ENCODE measurements at regions not wholly inside any gene's neighbourhood (a gene's known extent, or its start where the extent isn't known, plus 50 kb on each side); places are given as distances from the start of the nearest gene placed in this dataset.

DNA sequence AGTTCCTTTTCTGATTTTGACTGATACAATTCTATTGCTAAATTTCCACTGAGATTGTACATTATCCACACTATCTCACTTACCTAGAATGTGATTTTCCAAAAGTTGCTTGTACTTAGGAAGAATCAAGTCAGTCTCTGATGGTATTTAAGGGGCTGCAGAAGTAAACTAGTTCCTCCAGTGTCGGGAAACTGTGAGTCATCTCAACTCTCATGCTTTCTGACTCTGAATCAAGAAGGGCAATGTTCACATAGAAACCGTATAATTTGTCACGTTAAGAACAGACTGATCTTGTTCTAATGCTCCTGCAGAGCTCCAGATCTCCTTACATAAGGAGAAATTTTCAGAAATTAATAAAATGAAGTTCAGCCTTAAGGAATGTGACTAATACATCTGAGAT lies 369.3 kb downstream of the KLF5 start:
- in situ Hi-C loops (cut with HindIII; ENCODE audit: low sequenced_read_pairs) = no loop called here

DNA sequence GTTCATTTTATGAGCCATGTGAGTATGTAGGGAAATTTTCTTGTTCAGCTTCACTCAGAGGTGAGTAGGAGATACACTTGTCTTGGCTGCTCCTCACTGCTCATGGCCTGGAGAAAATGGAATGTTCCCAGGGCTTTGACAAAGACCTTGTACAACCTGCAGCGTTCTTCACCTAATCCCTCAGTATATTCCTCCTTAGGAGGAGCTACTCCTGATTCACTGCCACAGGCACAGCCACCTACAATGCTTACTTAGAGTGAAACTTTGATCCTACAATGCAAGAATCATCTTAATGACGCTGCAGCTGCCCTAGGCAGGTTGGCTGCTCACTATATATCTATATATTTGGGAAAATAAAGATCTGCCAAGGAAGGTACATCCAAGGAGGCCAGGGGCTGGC lies 364.2 kb downstream of the KLF5 start:
- in situ Hi-C loops (cut with HindIII; ENCODE audit: low sequenced_read_pairs) = no loop called here

DNA sequence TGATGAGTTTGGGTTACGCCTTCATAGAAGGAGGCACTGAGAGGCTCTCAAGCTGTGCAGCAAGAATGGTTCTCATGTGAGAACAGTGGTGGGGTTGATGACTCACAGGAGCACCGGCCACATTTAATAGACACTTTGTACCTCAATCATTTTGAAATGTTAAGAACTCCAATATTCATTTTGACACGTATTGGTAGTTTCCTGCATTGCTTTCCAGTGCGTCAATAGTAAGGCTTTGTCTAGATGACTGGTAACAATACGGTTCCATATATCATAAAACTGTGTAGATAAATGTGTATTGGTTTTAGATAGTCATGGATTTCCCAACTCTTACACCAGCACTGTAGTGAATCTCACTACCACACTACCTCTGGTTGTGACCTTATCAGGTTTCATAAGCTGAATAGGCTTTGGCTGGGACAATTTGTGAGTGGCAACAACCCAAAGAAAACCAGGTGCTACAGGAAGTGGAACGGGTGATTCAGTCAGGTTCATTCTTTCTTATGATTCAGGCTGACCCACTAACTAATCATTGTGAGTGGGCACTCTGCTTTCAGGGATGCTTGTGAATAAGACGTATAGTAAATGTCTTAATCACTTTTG lies 362.6 kb downstream of the KLF5 start:
- in situ Hi-C loops (cut with HindIII; ENCODE audit: low sequenced_read_pairs) = no loop called here

DNA sequence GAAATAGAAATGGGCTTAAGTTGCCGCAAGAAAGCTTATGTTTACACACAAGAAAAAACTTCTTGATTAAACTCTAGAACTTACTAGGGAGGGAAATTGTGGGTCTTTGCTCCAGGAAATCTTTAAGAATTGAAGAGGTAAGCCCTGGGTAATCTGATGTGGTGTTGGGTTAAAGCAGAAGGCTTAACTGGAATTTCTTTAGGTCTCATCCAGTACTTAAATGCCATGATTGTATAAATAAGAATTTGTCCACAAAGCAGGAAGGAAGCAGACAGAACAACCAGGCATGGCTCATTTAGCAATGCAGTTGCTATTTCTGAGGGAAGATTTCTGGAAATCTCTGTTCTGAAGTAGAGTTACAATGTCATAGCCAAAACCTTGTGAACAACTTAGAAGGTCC lies 360.4 kb downstream of the KLF5 start:
- in situ Hi-C loops (cut with HindIII; ENCODE audit: low sequenced_read_pairs) = no loop called here

DNA sequence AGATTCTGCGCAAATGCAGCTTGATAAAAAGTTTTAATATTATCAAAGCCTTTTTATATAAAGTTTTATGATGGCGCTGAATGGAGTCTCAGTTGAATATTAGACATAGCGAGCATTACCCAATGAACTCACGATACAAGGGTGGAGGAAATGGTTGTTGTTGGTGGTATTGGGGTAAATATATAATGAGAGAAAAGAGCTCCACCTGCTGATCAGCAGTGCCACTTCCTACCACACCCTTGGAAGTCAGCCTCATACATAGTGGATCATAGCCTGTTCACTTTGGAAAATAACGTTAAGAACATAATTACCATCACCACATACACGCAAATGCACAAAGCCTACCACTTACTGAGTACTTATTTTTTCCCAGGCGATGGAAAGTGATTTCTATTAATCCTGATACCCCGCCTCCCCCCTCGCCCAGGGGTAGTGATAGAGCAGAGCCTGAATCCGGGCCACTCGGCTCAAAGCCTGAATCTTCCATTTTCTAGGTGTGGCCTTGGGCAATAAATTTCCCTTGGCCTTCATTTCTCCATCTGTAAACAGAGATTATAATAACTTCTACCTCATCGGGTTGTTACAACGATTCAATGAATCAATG lies 358.3 kb downstream of the KLF5 start:
- in situ Hi-C loops (cut with HindIII; ENCODE audit: low sequenced_read_pairs) = no loop called here

DNA sequence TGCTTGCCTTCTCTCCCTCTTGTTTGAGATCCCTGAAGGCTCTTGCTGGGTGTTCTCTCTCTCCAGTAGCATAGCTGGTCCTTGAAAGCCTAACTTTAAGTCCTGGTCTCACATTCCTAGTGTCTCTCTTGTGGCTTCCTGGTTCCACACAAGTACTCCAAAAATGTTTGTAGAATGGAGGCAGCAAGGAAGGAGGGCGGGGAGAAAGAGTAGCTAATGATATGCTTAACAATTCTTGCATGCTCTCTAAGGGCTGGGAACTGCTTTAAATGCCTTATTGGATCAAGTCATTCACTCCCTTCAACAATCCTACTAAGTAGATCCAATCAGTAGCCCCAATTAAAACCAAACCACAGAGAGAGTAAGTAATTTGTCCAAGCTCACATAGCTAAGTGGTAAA lies 357.3 kb downstream of the KLF5 start:
- in situ Hi-C loops (cut with HindIII; ENCODE audit: low sequenced_read_pairs) = no loop called here

DNA sequence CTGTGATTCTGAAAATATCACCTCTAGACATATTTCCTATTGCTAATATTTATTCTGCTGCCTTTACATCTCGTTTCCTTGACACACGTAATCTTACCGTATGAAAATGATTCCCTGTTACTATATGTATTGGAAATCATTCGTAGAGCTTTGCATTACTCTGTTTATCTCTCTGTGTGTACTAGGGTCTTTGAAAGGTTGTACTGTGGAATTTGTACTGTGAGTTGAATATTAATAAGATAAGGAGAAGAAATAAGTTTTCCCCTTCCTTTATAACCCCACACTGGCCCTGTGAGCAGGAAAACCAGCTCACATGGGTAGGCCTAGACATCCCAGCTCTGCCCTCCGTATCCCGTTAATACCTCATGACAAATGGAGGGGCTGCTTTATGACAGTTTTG lies 354.9 kb downstream of the KLF5 start:
- in situ Hi-C loops (cut with HindIII; ENCODE audit: low sequenced_read_pairs) = no loop called here

DNA sequence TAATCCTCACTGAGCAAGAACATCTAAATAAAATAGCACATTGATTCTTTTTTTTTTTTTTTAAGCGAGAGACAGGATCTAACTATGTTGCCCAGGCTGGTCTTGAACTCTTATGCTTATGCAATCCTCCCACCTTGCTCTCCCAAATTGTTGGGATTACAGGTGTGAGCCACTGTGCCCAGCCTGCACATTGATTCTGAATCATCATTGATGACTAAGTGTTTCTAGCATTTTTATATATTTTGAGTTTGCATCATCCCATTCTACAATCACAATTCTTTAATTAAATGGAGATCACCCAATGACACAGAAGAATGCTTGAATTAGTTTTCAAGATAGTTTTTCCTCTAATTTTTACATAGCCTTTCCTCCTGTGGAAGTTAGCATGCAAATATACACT lies 354.1 kb downstream of the KLF5 start:
- in situ Hi-C loops (cut with HindIII; ENCODE audit: low sequenced_read_pairs) = no loop called here

DNA sequence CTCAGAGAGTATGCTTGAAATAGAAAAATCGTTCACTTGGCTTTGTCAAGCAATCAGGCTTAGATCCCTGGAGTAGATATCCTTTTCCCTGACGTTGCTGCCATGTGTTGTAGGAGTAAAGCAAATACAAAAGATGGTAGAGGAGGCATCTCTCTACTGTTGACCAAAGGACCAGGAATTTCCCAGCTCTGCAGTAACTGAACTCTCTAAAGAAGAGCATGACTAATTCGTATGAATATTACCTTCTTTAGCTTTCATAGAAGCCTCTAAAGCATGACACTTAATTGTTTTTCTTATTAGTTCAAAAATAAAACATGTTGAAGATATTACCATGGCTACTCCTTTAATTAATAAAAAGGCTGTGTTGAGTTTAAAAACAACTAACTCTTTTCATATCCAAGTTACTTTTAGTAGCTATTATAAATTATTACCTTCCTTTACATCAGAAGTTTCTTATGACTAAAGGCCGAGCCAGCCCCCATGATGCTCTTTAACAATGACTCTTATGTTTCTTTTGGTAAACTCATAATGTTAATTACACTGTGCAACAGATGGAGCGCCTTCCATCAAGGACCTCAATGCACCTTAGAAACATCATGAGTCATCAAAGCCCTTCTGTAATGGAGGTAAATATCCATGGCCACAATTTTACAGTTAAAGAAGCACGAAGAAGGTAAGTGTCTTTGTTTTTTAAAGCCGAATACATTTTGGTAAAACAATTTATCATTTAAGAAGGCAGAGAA lies 352.4 kb downstream of the KLF5 start:
- in situ Hi-C loops (cut with HindIII; ENCODE audit: low sequenced_read_pairs) = no loop called here

DNA sequence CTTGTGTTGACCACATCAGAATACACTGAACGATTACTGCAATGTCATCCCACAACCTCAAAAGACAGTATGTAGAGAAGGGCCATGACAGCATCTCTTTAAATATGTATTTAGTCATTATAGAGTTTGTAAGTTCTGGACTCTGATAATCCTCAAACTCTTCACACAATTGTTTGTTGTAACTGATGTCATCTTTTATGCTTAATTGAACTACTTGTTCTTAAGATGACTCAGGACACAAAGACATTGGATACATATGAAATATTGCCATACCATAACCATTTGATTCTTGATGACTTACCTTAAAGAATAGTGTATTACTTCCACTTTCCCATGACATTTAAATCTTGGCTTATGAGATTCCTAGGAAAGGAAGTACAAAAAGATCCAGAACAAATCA lies 347.6 kb downstream of the KLF5 start:
- in situ Hi-C loops (cut with HindIII; ENCODE audit: low sequenced_read_pairs) = no loop called here

DNA sequence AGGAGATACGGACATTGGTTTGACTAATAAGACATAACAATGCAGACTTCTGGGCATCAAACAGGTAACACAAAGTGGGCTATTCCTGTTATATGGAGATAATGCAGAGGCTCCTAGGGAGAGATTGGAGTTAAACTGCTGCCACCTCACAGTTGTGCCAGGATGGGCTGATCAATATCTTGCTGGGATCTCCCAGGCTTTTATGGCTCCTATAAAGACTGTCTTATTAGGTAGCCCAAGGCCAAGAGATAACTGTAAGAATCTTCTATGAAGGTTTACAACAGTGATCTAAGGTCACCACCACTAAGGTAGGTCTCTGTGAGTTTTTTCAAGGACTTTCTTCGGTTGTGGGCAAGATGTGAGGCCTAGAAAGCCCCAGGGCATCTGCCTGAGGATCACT lies 345.8 kb downstream of the KLF5 start:
- in situ Hi-C loops (cut with HindIII; ENCODE audit: low sequenced_read_pairs) = no loop called here

DNA sequence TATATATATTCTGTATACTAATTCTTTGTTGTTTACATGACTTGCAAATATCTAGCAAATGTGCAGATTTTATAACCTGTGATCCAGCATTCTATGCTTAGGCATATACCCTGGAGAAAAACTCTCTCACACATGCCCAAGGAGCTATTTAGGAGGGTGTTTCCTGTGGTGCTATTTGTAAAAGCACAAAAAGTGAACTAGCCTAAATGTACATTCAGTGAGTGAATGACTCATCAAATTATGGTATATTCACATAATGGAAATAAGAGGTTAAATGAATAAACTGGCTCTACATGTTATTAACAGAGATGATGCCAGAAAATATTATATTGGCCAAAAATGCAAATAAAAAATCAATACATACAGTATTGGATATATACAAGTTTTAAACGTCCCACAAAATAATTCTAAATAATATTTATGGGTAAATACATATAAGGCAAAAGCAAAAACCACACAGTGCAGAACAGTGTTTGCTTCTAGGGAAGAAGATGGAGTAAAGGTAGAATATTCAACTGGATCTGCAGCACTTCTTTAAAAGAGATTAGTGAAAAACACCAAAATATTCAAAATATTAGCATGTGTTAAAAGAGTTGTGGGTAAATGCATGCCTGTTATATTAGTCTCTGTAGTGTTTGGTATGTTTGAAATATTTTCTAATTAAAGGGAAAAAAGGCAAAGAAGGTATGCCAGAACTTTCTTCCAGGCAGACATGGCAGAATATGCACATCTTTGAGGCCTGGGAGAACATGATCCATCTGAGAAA lies 344.7 kb downstream of the KLF5 start:
- in situ Hi-C loops (cut with HindIII; ENCODE audit: low sequenced_read_pairs) = no loop called here

DNA sequence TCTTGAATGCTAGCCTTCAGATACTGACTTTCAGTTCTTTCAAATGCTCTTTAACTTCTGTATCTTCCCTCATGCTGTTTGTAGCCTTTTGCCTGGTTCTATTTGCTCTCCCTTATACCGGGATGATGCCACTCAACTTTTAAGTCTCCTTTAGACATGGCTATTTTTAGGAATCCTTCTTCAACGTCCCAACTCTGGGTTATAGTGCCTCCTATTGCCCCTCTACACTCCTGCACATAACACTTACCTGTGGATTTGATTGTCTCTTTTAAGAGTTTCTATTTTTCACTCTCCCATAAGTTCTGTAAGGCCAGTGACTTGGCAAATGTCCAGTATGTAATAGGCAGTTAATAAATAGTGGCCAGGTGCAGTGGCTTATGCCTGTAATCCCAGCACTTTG lies 343.0 kb downstream of the KLF5 start:
- in situ Hi-C loops (cut with HindIII; ENCODE audit: low sequenced_read_pairs) = no loop called here

DNA sequence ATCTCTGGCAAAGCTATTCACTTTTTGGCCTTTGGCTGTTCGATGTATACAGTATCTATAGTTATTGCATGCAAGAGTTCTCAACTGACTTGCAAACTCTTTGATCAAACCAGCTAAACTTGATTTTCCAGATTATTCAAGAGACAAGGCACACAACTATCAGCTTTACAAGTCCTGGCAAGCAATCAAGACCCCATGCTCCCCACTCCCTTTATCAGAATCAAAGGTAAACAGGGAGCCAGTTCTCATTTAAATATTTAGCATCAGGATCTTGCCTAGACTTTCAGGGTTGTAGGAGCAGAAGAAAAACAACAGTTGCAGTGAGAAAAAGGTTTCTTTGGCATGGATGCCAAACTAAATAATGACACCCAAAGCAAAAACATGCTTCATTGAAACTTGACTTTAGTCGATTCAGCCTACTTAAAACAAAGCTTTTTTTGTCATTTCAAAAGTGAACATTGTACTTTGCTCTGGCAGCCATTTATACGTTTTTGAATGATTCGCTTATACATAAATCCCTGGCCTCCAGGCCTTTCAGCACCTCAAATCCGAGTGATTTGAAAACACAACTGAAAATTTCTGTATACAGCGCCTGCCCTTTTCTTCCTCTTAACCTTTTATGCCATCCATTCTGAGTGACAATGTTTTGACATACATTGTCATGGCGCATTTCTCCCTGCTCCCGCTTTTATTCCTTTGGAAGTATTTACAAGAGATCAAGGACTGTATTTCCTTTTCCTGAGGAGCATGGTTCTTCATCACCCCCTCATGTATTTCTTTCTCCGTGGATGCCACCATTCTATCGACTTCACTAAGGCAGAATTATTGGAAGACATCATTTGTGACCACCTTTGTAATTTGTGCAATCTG lies 340.8 kb downstream of the KLF5 start:
- in situ Hi-C loops (cut with HindIII; ENCODE audit: low sequenced_read_pairs) = no loop called here

DNA sequence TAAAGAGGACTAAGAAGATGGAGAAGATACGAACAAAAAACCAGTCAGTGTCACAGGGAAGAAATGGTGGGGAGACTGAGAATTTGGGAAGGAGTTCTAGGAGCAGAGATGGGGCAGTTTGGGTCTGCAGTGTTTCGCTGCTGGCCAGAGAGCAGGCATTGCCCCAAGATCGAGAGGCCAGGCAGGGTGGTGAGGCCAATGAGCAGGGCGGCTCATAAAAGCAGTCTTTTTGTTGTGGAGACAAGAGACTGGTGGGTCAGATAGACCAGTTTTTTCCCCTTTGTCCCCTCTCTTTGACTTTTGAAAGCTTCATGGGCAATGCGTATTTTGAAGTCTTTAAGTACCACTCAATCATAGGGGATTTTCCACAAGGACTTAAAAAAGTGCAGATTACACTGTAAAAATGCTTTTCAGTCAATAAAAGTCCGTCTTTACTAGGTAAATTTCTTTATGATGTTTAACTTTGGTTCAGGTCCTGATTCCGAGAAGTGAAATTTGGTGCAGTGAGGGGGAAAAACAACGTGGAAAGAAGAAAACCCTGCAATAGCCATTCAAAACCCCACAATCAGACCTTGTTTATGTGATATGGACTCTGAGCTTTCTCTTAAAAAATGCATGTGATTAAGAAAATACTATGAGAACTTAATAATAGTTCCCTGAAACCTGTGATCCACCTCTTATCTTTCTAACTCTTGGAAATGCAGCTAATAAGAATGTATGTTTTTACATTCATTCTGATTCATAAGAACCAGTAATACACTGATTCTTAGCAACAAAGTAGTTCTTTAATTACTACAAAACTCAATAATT lies 338.9 kb downstream of the KLF5 start:
- in situ Hi-C loops (cut with HindIII; ENCODE audit: low sequenced_read_pairs) = no loop called here

DNA sequence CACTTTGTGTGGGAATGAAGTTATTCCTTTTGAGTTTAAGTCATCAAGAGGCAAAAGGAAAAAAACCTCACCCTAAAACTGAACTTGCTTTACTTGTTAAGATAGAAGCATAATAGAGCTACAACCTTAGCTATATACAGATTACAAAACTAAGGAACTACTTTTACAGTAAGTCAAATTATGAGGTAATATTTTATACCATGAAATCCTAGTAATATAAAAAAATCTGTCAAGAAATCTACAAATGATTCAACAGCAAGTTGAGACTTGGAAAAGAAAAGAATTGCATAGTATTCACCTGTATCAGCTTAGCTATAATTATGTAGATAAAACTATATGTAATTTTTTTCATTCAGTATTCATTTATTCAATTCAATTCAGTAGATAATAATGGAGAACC lies 335.3 kb downstream of the KLF5 start:
- in situ Hi-C loops (cut with HindIII; ENCODE audit: low sequenced_read_pairs) = no loop called here

DNA sequence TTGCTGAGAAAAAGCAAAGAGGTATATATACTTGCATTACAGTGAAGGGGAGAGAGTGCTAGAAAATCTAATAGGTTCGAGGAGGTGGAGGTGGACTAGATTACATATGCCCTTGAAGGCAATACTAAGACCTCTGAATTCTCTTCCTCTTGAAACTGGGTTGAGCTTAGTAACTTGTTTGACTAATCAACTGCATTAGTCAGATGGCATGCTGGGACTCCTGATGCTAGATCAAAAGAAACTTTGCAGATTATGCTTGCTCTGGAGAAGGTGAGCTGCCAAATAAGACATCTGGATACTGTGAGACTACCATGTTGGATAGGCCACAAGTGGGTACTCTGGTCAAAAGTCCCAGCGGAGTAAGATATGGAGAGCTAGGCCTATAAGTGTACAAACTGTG lies 331.3 kb downstream of the KLF5 start:
- in situ Hi-C loops (cut with HindIII; ENCODE audit: low sequenced_read_pairs) = no loop called here

DNA sequence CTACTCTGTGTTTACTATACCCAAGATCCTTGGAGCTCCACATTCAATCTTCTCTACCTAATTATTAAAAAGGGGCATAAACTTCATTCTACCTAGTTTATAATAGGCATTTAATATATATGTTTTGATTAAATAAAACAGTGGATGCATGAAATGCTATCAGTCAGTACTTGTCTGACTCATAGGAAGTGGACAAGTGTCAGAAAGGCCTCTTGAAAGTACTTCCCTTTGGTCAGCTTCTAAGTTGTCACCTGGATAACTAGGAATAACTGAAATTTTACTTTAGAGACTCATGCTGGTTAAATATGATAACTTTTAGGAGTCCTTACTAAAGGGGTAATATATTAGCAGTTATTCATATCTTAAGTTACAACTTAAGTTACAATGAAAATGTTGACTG lies 329.8 kb downstream of the KLF5 start:
- in situ Hi-C loops (cut with HindIII; ENCODE audit: low sequenced_read_pairs) = no loop called here

DNA sequence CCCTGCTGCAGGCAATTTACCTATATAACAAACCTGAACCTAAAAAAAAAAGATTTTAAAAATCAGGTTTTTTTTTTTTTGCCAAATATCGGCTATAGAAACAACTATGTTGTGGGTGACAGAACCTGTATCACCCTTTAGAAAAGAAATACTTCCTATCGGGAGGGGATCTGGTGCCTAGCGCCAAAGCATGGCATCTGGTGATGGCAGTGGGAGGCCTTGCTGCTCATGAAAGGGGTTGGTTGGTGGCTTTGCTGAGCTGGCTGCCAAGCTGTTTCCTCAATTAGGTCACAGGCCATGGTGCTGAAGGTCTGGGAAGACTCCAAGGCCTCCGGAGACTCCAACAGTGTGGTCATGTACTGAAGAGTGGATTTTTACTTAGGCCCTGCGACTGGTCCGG lies 328.5 kb downstream of the KLF5 start:
- in situ Hi-C loops (cut with HindIII; ENCODE audit: low sequenced_read_pairs) = no loop called here

DNA sequence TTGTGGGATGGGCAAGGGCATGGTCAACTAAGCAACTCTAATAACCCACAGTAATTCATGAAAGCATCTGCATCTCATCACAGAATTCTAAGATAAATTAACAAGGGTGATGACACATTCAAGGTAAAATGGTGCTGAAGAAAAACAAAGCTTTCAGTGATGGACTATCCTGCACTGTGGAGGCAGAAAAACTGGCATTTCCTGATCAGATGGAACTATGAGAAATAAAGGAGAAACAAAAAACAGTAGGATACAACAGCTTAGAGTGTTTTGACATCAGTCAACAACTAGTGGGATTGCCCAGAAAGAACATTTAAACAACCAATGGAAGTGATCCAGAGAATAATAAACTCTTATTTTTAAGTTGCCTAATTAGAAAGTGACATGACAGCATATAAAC lies 327.0 kb downstream of the KLF5 start:
- in situ Hi-C loops (cut with HindIII; ENCODE audit: low sequenced_read_pairs) = no loop called here
